Head of caudate nucleus (tissue), 42 donors: ENCODE measurements at regions not wholly inside any gene's neighbourhood (a gene's known extent, or its start where the extent isn't known, plus 50 kb on each side); places are given as distances from the start of the nearest gene placed in this dataset.
A peak's percentile ranks its signal among the peaks of the same experiment; 100 is the strongest.
"Not testable (repeated sequence)": the region's sequence is repeated elsewhere in the genome, so short reads cannot be mapped to it uniquely, and the experiment has no call there.

Experiments used
- DNase-seq, 42 donors: peaks; one replicate each; pipeline versions ENCODE4 v3.0.0 to v3.0.0-alpha.2; 2020 to 2021; ENCODE audit warnings: mixed read lengths in 7 of 42
- intact Hi-C: fragments of 100-400 bp; cut with DNase I; formaldehyde crosslinking; loops from one replicate; pipeline ENCODE4 v1.15.0; 2022

DNA sequence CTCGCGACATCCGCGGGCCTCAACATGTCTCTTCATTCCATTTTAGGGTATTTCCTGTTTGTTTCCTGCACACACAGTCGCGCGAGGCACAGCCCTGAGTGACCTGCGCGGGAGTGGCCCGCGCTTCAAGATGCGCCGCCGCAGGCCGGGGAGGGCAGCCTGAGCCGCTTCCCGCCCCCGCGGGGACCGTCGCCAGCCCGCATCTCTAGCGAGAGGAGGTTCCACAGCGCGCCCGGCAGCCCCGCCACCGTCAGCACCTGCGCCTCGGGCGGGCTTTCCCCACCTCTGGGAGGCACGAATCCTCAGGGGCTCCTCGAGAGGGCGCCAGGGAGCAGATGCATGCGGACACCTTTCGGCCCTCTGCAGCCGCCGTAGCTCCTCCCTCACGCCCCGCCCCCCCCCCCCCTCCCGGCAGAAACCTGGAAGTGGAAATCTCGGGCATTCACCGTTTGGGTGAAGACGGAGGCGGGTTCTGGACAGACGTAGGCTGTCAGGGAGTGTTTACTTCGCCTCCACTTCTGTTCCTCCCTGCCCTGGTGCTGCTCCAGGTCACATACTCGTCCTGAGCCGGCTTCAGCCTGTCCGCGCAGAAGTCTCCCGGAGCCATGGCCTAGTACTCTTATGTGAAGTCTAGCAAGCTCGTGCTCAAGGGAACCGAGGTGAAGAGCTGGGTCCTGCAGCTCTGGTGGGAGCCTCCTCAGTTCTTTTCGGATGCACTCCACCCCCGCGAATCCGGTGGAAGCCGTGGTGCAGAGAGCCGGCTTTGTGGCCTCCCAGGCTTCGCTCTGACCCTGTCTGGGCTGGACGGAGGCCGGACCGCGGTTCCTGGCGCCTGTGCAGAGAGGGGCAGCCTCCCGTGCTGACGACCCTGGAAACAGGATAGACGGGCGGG is 880.5 kb upstream of the DEFB115 start:
- peak; percentile 9 to 92 (median 78) for DNase-seq
- intact Hi-C loops: no loop called here

DNA sequence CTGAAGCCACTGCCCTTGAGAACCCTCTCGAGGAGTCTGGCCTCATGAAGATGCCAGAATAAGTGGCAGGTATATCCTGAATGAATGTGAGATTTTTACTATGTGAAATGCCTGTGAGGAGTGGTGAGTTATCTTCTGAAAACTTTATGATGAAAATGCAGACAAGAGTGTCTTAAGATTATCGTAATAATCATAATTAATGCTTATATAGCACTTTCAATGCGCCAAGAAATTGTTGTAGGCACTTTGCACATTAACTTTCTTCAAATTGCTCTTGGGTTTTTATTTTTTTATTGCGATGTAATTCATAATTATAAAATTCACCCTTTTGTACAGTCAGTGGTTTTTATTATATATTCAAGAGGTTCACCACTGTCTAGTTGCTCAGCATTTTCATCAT is 879.1 kb upstream of the DEFB115 start:
- DNase-seq, intact Hi-C loops: not testable (repeated sequence)

DNA sequence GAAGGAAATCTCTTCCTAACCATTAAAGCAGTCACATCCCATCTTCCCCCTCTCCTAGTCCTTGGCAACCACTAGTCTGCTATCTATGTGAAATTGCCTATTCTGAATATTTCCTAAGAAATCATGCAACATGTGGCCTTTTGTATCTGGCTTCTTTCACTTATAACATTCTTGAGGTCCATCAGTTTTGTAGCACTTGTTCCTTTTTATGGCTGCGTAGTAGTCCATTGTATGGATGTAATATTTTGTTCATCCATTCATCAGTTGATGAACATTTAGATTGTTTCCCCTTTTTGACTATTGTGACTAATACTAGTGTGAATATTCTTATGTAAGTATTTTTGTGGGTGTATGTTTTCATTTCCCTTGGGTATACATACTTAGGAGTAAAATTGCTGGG is 878.7 kb upstream of the DEFB115 start:
- intact Hi-C loops: not testable (repeated sequence)

DNA sequence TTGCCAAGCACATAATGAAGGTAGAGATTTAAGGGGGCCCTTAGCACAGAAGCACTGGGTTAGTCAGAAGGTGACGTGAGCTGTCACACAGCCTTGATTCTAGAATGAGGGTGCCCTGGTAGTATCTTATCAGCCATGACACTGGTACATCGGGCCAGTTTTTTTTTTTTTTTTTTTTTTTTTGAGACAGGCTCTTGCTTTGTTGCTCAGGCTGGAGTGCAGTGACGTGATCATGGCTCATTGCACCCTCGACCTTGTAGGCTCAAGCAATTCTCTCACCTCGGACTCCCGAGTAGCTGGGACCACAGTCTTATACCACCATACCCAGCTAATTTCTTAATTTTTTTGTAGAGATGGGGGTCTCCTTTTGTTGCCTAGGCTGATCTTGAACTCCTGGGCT is 872.6 kb upstream of the DEFB115 start:
- DNase-seq, intact Hi-C loops: not testable (repeated sequence)

More for the DNA sequence above, 878.7 kb upstream of the DEFB115 start:
- not testable (repeated sequence) for DNase-seq

DNA sequence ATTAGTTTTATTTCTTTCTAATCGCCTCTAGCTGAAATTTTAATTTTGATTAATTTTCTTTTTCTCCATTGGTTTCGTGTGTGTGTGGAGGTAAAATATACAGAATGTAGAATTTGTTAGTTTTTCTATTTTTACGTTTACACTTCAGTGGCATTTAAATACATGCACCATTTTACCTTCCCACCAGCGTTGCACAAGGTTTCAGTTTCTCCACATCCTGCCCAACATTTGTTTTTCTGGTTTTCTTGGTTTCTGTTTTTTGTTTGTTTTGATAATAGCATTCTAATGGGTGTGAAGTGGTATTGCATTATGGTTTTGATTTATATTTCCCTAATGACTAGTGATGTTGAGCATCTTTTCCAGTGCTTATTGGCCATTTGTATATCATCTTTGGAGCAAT is 871.4 kb upstream of the DEFB115 start:
- intact Hi-C loops, DNase-seq: not testable (repeated sequence)

DNA sequence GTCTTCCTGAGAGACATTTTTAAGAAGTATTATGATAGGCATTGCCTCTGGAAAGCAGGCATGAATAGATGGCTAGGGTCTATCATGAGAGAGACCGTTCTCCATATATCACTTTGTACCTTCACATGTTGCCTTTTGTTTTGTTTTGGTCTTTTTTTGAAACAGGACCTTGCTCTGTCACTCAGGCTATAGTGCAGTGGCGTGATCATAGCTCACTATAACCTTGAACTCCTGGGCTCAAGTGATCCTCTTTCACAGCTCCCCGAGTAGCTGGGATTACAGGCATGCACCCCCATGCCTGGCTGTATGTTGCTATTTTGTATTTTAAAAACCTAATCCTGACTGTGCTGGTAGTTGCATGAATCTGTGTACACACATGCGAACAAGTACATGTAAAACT is 869.6 kb upstream of the DEFB115 start:
- DNase-seq, intact Hi-C loops: not testable (repeated sequence)

DNA sequence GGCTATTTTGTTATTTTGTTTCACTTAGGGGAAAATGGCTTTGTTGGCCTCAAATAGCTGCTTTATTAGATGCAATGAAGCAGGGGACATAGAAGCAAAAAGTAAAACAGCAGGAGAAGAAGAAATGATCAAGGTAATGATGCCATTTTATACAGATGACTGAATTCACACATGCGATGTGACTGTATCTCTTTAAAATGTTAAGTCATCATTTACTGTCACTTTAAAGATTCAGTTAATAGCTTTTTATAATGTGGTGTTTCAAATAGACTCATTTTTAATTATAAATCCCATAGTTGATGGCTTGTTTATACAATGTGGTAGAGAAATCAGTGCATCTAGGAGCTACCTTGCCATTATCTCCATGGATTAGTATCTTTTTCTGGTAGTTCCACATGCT is 863.9 kb upstream of the DEFB115 start:
- intact Hi-C loops, DNase-seq: not testable (repeated sequence)

DNA sequence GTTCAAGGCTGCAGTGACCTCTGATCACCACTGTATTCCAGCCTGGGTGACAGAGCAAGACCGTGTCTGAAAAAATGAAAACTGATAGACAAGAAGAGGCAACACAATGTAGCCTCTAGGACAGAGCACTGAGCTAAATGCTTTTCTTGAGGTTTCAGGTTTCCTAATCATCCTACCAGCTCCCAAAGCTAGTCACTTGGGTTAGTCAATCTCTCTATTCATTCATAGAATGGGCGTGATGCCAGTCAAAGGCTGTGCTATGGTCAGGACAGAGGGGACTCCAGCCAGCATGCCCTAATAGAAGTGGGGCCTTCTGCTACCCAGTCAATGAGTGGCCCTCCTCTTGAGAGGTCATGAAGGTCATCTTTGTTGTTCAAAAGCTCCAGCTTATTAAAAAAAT is 860.4 kb upstream of the DEFB115 start:
- peak in 3 of 42 donors; percentile 5 to 50 (median 12) for DNase-seq
- intact Hi-C loops: not testable (repeated sequence)

DNA sequence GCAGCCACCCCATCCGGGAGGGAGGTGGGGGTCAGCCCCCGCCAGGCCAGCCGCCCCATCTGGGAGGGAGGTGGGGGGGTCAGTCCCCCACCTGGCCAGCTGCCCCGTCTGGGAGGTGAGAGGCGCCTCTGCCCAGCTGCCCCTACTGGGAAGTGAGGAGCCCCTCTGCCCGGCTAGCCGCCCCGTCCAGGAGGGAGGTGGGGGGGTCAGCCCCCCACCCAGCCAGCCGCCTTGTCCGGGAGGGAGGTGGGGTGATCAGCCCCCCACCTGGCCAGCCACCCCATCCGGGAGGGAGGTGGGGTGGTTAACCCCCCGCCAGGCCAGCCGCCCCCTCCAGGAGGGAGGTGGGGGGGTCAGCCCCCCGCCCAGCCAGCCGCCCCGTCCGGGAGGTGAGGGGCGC is 852.4 kb upstream of the DEFB115 start:
- DNase-seq, intact Hi-C loops: not testable (repeated sequence)

DNA sequence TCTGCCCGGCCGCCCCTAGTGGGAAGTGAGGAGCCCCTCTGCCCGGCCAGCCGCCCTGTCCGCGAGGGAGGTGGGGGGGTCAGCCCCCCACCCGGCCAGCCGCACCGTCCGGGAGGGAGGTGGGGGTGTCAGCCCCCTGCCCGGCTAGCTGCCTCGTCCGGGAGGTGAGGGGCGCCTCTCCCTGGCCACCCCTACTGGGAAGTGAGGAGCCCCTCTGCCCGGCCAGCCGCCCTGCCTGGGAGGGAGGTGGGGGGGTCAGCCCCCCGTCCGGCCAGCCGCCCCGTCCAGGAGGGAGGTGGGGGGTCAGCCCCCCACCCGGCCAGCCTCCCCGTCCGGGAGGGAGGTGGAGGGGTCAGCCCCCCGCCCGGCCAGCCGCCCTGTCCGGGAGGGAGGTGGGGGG is 851.9 kb upstream of the DEFB115 start:
- intact Hi-C loops, DNase-seq: not testable (repeated sequence)

DNA sequence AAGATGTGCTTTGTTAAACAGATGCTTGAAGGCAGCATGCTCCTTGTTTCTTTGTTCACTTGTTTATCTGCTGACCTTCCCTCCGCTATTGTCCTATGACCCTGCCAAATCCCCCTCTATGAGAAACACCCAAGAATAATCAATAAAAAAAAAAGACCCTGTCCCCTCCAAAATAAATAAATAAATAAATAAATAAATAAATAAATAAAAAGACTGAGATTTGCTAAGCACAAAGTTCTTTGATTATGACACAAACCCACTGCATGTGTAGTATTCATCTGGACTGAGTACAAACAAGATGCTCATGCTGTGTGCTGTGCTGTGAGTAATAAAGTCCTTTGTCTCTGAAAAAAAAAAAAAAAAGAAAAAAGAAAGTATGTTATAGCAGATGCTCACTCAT is 851.1 kb upstream of the DEFB115 start:
- intact Hi-C loops: not testable (repeated sequence)

DNA sequence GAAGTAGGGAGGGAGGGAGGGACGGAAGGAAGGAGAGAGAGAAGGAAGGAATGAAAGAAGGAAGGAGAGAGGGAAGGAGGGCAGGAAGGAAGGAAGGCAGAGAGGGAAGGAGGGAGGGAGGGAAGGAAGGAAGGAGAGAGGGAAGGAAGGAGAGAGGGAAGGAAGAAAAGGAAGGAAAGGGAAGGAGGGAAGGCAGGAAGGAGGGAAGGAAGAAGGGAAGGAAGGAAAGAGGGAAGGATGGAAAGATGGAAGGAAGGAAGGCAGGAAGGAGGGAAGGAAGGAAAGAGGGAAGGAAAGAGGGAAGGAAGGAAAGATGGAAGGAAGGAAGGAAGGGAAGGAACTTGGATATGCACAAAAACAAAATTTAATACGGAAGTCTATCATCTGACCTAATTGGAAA is 844.5 kb upstream of the DEFB115 start:
- no peak for DNase-seq
- intact Hi-C loops: no loop called here

More for the DNA sequence above, 851.1 kb upstream of the DEFB115 start:
- DNase-seq: not testable (repeated sequence)

DNA sequence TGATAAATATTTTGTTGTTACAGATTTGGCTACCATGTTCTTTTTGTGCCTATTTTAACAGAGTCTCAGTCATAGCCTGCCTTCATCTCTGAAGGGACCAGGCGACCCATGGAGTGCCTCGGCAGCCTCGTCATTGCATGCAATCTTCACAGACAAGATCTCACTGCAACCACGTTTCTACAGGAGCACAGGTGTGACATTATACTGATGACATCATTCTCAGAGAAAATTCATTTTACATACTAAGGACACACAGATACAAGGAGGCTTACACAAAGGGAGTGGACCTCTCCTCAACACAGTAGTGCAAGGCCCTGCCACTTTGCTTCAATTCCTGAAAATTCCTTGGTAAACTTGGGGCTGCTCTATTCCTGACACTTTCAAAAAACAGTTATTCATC is 840.1 kb upstream of the DEFB115 start:
- DNase-seq, intact Hi-C loops: not testable (repeated sequence)

DNA sequence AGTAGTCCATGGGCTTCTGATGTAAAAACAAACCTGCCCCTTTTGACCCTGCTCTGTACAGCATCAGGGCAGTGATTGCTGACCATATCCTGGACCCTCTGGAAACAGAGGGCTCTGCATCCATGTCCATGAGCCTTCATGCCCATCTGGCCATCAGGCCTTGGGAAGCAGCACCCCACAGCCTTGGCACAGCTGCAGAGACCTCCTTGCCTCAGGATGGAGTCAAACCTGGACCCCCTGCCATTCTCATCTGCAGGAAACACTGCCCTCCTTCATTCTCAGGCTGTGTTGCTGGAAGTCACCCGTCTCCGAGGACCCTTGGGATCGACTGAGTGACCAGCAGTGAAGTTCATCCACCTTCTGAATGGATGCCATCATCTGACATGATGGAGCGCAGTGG is 839.1 kb upstream of the DEFB115 start:
- intact Hi-C loops, DNase-seq: not testable (repeated sequence)

DNA sequence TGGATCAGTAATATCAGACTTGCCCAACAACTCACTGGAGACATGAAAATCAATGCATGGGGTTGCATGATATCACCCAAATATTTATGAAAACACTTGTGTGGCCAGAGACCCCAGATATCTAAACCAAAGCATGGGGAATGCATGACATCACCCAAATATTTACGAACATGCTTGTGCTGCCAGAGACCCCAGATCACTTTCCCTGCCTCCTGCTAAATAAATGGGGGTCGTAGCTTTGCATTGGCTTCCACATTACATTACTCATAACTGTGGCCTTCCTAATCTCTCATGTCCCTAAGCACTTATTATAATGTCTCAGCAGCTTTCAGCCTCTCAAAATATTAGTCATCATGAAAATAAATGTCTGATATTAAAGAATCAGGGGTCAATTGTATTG is 838.0 kb upstream of the DEFB115 start:
- intact Hi-C loops: no loop called here
- DNase-seq: no peak

DNA sequence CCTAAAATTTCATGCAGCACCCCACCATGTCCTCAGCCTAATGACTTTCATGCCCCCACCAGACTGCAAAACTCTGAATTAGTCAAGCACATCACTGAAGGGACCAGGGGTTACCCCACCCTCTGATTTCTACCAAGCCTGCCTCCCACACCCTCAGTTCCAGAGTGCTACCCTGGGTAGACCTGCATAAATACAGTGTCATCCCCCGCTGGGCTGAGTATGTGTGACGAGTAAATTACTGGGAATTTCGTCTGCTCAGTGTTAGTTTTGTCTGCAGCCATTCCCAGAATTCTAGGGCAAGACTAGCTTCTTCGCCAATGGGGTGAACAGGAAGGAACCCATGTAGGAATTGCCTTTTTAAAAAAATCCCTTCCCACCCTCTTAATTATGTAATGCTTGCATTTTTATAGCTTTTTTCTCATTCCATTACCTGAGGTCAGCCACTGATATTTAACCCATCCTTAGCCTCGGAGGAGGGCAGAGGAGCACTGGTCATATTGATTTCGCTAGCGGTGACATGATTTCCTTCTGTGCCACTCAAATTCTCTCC is 837.5 kb upstream of the DEFB115 start:
- intact Hi-C loops: not testable (repeated sequence)
- DNase-seq: peak in 8 of 42 donors; percentile 5 to 49 (median 18)
